Liver (tissue), 3 donors: ENCODE measurements at regions not wholly inside any gene's neighbourhood (a gene's known extent, or its start where the extent isn't known, plus 50 kb on each side); places are given as distances from the start of the nearest gene placed in this dataset.

Experiments
- ATF3 ChIP-seq: IDR thresholded peaks from 2 replicates; pipeline ENCODE4 v1.6.1; 2016; ENCODE audit warnings: antibody characterized with exemption
- CTCF ChIP-seq: fragments of 150-350 bp; IDR thresholded peaks from 2 replicates; pipeline ENCODE4 v1.5.1; 2017; ENCODE audit warnings: improper control_type of control experiment, low read depth, low read length; ENCODE audit not compliant: missing input control
- EGR1 ChIP-seq, 2 donors: IDR thresholded peaks; 2 replicates each; pipeline ENCODE4 v1.6.1; 2016 to 2018; ENCODE audit warnings: antibody characterized with exemption in 2 of 2, low read depth in 2 of 2
- GABPA ChIP-seq, 2 donors: IDR thresholded peaks in 1 of 2; conservative IDR thresholded peaks in 1 of 2; 2 replicates each; pipeline ENCODE4 v1.6.1; 2016; ENCODE audit warnings: antibody characterized with exemption in 2 of 2, mild to moderate bottlenecking in 1 of 2, moderate library complexity in 1 of 2
- HNF4G ChIP-seq: IDR thresholded peaks from 2 replicates; pipeline ENCODE4 v1.6.1; 2016; ENCODE audit warnings: antibody characterized with exemption
- JUND ChIP-seq, 2 donors: IDR thresholded peaks; 2 replicates each; pipeline ENCODE4 v1.6.1; 2016; ENCODE audit warnings: antibody characterized with exemption in 2 of 2
- MAX ChIP-seq: IDR thresholded peaks from 2 replicates; pipeline ENCODE4 v1.6.1; 2016; ENCODE audit warnings: antibody characterized with exemption
- NR2F2 ChIP-seq: IDR thresholded peaks from 2 replicates; pipeline ENCODE4 v1.6.1; 2016; ENCODE audit warnings: antibody characterized with exemption
- RAD21 ChIP-seq, 2 donors: IDR thresholded peaks; 2 replicates each; pipeline ENCODE4 v1.6.1; 2016; ENCODE audit warnings: antibody characterized with exemption in 2 of 2, mild to moderate bottlenecking in 2 of 2
- REST ChIP-seq: IDR thresholded peaks from 2 replicates; pipeline ENCODE4 v1.6.1; 2016; ENCODE audit warnings: antibody characterized with exemption, mild to moderate bottlenecking
- RXRA ChIP-seq, 2 donors: IDR thresholded peaks; 2 replicates each; pipeline ENCODE4 v1.6.1; 2017 to 2018; ENCODE audit warnings: antibody characterized with exemption in 2 of 2, mild to moderate bottlenecking in 1 of 2
- SP1 ChIP-seq: IDR thresholded peaks from 2 replicates; pipeline ENCODE4 v1.6.1; 2018; ENCODE audit warnings: antibody characterized with exemption, mild to moderate bottlenecking
- TAF1 ChIP-seq: conservative IDR thresholded peaks from 2 replicates; pipeline ENCODE4 v1.6.1; 2016; ENCODE audit warnings: antibody characterized with exemption, mild to moderate bottlenecking
- YY1 ChIP-seq: IDR thresholded peaks from 2 replicates; pipeline ENCODE4 v1.6.1; 2016; ENCODE audit warnings: antibody characterized with exemption, mild to moderate bottlenecking
- donor health status: healthy.
- donor health status: healthy.

- TF ChIP-seq TAF1 (no peak), CTCF (no peak), SP1 (no peak), REST (no peak), RAD21 (IDR thresholded peaks at IDR 0.05) (no peak), YY1 (no peak), RXRA (IDR thresholded peaks at IDR 0.05) (no peak), MAX (no peak), GABPA (IDR thresholded peaks at IDR 0.05 in 1 of 2, conservative IDR thresholded peaks at IDR 0.05 in 1 of 2) (no peak), ATF3 (no peak), JUND (IDR thresholded peaks at IDR 0.05) (no peak), HNF4G (no peak), NR2F2 (no peak), EGR1 (IDR thresholded peaks at IDR 0.05; ENCODE audit: low read depth in 2 of 2) (no peak)
Measured at GRCh38 chr14:76654573-76655108, 106.6 kb upstream of the VASH1 start.
